ENCODE measurements at regions not wholly inside any gene's neighbourhood (a gene's known extent, or its start where the extent isn't known, plus 50 kb on each side); places are given as distances from the start of the nearest gene placed in this dataset.

DNA sequence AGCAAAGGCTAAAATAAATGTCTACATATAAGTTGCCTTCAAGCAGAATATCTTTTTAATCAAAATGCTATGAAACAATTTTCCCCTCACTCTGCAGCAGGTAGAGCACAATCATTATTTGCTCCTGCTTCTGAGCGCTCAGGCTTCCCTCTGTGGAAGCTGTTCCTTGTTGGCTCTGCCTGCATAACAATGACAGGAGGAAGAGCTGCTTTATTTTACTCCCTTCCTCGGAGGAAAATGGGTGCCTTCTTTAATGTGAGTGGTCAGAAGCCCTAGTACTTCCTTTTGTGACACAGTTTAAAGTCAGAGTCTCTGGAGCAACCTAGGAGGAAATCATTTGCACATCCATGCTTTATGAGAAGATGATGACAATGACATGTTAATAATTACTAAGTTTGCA is 492.1 kb downstream of the CDH8 start:
- no peak for TF ChIP-seq CTCF (IDR thresholded peaks at IDR 0.05; ENCODE audit: poor library complexity)
- TF ChIP-seq EZH2phosphoT487 (IDR thresholded peaks at IDR 0.05; ENCODE audit: low read depth, severe bottlenecking, unreplicated experiment) = no peak
- no peak for TF ChIP-seq EZH2 (IDR thresholded peaks at IDR 0.05; ENCODE audit: borderline replicate concordance)

Measured in hepatocyte (in vitro differentiated cells).